ENCODE measurements at regions not wholly inside any gene's neighbourhood (a gene's known extent, or its start where the extent isn't known, plus 50 kb on each side); places are given as distances from the start of the nearest gene placed in this dataset.
"Not testable (repeated sequence)": the region's sequence is repeated elsewhere in the genome, so short reads cannot be mapped to it uniquely, and the experiment has no call there.

DNA sequence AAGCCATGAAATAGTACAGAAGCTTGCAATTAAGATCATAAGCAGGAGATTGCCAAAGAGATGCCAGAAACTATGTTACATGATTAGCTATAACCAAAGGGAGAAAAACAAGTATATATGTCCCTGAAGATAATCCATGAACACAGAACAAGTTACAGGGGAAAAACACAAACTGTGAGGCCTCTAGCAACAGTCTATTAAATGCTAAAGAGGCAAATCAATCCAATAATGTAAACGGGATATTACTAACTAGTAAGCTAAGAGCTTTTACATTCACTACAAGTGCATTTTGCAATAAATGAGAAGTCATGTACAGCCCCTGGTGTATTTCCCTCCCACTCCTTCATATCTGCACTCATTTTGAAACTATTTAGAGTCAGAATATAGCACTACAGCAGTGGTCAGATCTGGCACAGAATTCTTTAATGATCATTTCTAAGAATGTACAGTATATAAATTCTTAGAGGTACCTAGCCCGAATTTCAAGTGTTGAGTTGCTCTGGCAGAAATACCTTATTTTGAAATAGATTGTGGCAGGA lies 449.8 kb upstream of the SMIM31 start:
- intact Hi-C loops (cut with DNase I) = no loop called here
- ATAC-seq (no peak), DNase-seq (ENCODE audit: missing footprints) (no peak)

DNA sequence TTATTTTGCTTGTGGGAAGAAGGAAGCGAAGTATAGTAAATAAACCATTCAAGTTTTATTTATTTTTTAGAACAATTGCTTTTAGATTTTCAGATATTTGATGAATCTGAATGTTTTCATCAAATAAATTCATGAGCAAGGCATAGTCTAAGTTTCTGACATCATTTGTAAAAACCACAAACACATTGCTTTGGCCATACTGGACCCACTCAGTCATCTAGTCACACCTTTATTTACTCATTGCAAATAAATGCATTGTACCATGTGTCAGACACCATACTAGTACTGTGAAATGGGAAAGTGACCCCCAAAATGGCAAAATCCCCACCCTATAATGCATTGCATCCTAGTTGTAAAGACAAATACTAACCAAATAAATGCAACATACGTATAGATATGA lies 449.1 kb upstream of the SMIM31 start:
- intact Hi-C loops (cut with DNase I) = no loop called here
- DNase-seq (ENCODE audit: missing footprints) = no peak
- ATAC-seq = no peak

DNA sequence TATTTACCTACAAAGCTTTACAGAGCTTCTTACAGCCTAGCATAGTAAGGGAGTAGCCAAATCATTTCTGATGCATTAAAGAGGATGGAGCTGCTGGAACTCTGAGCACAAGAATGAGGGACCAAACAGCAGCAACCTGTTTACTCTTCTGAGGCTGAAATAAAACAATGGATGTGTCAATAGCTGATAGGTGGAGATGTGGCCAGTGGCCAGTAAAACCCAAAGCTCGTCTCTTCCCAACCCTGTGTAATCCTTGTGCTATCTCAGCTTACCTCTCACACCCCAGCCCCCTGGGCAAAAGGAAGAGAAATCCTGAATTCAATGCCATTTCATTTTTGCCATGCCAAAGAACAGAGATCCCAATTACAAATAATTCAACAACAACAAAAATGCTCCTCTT lies 446.7 kb upstream of the SMIM31 start:
- intact Hi-C loops (cut with DNase I) = no loop called here
- ATAC-seq = no peak
- DNase-seq (ENCODE audit: missing footprints) = no peak

DNA sequence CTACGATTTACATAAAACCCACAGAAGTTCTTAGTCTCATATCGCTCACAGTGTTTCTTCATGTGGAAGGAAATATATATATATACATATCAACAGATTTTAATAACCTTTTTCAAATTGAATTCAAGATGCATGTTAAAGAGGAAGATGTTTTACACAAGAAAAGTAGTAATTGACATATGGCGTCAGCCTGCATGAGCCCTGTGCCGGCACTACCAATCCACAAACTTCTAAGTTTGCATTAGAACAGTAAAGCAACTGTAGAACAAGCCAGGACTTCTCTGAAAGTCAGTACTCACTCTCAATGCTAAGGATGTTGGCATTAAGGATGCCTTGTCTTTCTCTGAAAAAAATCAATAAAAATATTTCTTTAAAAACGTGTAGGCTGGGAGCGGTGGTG lies 441.3 kb upstream of the SMIM31 start:
- intact Hi-C loops (cut with DNase I) = no loop called here
- no peak for ATAC-seq
- no peak for DNase-seq (ENCODE audit: missing footprints)

DNA sequence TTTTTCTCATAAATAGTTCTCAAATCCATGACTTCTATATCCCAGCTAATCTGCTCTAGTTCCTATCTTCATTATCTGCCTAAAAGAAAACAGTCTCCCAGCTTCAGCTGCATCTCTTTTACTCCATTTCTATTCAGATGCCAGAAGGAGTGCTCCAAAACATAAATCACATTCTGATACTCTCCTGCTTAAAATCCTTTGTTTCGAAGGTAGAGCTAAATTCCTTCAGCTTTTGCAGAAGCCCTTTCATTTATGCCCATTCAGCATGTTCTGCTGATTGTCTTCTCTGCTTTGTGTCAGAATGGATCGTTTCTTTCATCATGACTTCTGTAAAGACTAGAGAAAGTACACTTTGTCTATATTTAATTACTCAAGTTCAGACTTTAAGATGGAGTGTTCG lies 440.1 kb upstream of the SMIM31 start:
- DNase-seq (ENCODE audit: missing footprints) = no peak
- intact Hi-C loops (cut with DNase I) = no loop called here
- no peak for ATAC-seq

DNA sequence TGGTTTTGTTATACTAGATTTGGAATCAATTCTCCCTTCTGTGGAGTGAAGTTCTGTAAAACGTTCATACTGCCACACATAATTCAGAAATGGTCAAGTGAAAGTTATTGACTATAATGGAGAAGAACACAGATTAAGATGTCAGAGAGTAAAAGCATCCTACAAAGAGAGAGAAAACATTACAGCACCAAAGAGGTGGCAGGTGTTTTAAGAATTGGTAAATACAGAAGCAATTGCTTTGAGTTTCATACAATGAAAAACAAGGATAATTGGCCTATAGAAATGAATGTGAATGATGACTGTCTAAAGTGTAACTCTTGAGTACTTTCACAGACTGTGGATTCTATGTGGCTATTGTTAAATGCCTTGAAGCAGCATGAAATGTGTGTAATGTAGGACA lies 435.6 kb upstream of the SMIM31 start:
- intact Hi-C loops (cut with DNase I) = no loop called here
- DNase-seq (ENCODE audit: missing footprints) = no peak
- ATAC-seq = no peak

DNA sequence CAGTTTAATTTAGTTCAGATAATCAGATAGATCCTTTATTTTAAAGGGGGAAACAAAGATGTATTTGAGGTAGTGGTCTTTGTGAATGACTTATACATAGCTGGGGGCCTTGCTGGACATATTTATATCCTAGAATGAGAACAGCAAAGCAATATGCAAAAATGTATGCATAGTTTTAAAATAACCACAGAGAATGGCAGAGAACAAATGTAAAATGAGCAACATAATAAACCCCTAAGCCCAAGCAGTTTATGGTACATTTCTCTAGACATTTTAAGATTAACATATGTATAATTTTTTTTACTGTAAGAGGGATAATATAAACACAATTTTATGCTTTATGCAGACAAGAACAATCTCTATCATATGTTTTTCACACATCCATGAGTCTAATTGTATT lies 434.2 kb upstream of the SMIM31 start:
- no peak for DNase-seq (ENCODE audit: missing footprints)
- intact Hi-C loops (cut with DNase I) = no loop called here
- no peak for ATAC-seq

DNA sequence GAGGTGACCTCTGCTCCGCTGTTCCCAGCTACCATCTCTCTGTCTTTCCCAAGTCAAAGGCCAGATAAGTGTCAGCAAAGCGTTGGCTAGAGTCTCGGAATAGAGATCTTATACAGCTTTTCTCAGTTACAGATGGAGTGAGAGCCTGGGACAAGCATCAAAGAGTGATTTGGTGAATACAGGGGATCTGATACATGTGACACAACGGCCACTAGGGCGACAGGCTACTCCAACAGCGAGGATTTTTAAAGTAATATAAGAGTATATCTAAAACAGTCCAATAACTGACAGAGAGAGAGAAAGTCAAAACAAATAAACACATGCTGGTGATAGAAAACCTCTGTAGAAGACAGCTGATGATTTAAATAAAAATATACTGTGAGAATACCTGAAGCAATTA lies 433.1 kb upstream of the SMIM31 start:
- no peak for ATAC-seq
- intact Hi-C loops (cut with DNase I) = no loop called here
- DNase-seq (ENCODE audit: missing footprints) = no peak

DNA sequence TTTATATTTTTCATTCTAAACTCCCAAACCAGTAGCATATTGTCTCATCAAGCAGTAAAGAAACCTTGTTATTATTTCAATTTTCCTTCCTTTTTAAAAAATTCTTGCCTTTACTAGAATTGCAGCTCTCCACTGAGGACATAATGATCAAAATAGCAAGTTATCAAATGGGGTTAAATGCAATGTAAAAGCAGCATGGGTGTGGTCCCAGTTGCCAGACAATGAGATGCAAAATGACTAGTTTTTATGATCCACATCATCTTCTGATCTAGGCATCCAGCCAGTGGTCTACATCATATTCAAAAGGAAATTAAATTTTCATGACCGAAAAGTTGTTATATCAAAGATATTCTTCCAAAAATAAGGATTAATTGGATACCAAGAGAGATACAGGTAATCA lies 427.9 kb upstream of the SMIM31 start:
- intact Hi-C loops (cut with DNase I) = no loop called here
- no peak for DNase-seq (ENCODE audit: missing footprints)
- no peak for ATAC-seq

DNA sequence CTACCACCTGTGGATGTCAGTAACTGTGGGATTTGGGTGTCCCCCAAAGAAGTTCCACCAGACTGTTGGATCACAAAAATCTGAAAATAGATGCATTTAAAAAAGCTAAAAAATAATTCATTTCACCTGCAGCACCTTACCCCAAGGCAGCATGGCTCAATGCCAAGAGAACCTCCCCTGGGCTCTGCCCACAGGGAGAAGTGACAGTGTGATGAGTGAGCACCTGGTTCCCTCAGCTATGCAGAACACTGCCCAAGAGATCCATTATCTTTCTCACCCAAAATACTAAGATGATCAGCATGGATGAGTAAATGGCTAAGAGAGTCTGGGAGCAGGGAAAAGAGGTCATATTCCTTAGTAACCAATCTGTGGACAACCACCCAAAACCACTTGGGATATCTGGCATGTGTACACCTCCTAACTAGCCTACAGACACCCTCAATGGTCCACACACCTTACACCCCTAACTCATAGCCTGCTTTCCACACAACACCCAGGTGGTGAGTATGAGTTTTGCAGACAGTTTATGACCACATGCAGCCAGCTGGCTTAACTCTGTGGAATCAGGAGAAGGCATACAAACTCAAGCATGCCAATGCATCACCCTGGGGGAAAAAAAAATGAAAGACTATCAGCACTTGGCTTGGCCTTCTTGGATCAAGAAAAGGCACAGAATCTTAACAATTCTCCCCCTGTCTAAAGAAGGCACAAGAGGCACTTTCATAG lies 416.5 kb upstream of the SMIM31 start:
- ATAC-seq (no peak), DNase-seq (ENCODE audit: missing footprints) (no peak)

DNA sequence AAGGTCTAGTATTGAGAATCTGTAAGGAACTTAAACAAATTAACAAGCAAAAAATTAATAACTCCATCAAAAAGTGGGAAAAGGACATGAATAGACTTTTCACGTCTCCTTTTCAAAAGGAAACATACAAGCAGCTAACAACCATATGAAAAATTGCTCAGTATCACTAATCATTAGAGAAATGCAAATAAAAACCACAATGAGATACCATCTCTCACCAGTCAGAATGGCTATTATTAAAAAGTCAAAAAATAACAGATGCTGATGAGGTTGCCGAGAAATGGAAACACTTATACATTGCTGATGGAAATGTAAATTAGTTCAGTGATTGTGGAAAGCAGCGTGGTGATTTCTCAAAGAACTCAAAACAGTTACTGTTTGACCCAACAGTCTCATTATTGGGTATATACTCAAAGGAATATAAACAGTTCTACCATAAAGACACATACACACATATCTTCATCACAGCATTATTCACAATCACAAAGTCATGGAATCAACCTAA lies 410.4 kb upstream of the SMIM31 start:
- intact Hi-C loops (cut with DNase I) = no loop called here
- no peak for DNase-seq (ENCODE audit: missing footprints)
- ATAC-seq = no peak

More for the DNA sequence above, 416.5 kb upstream of the SMIM31 start:
- intact Hi-C loops (cut with DNase I) = no loop called here

DNA sequence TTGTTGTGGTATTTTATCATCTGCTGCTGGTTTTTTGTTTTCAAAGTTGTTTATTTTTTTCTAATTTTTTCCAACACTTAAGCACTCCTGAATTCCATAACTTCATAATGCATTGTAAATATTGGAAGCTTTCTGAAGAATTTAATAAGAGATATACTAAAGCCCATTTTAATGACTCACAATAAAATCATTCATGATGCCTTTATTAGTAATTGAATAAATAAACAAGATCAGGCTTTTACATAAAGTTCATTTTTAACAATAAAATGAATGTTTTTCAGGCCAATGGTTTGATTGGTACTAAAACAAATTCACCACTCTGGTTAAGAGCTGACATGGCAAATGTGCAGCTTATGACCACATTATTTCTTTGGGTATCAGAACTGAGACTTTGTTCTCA lies 408.2 kb upstream of the SMIM31 start:
- DNase-seq (ENCODE audit: missing footprints) (no peak), ATAC-seq (no peak)
- intact Hi-C loops (cut with DNase I) = no loop called here

DNA sequence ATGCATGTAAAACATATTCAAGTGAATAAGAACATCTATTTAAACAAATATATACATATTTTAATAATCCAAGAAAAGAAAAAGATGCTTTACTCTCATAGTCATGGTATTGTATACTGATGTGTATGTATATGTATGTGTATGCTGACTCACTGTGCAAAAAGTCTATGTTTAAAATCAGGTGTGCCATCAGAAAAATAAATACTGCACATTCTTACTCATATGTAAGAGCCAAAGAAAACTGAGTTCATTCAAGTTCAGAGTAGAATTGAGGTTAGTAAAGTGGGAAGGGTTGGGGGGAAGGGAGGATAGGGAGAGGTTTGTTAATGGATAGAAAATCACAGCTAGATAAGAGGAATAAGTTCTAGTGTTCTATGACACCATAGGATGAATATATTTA lies 403.9 kb upstream of the SMIM31 start:
- intact Hi-C loops (cut with DNase I) = no loop called here
- DNase-seq (ENCODE audit: missing footprints) (no peak), ATAC-seq (no peak)

DNA sequence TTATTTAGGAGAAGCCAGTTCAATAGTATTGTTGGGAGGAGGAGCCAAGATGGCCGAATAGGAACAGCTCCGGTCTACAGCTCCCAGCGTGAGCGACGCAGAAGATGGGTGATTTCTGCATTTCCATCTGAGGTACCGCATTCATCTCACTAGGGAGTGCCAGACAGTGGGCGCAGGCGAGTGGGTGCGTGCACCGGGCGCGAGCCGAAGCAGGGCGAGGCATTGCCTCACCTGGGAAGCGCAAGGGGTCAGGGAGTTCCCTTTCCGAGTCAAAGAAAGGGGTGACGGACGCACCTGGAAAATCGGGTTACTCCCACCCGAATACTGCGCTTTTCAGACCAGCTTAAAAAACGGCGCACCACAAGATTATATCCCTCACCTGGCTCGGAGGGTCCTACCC lies 403.2 kb upstream of the SMIM31 start:
- ATAC-seq; intact Hi-C loops (cut with DNase I); DNase-seq (ENCODE audit: missing footprints): not testable (repeated sequence)

DNA sequence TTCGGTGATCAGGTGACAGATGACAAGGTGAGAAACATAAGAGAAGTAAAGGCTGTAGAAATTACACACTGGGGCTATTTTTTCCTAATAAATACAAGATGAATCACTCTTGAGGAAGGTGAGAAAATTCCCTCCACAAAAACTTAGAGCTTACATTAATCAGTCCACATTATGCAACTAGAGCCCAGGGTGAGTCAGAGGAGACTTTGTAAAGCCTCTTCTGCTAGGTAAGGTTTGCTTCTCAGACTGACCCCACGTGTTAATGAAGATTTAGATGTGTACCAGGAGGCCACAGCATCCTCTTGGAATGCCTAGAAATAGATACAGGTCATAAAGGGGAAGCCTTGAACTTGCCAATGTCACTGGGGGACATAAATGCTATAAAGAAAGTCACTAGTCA lies 396.0 kb upstream of the SMIM31 start:
- intact Hi-C loops (cut with DNase I) = no loop called here
- ATAC-seq (no peak), DNase-seq (ENCODE audit: missing footprints) (no peak)

DNA sequence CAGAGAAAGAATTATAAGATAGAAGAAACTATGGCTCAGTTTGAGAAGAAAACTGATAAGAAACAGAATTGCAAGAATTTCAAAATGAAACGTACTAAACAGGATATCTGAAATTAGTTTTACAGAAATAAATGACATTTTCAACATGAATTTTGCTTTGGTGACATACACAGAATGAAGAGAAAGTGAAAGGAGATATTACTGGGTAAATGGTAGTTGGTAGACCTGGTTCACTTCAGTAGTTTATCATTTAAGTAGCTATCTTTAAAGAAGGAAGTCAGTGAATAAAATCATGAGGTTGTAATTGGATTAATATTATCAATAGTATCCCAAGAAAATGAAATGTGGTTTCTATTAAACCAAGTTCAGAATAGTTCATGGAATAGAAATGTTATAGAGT lies 395.5 kb upstream of the SMIM31 start:
- intact Hi-C loops (cut with DNase I) = no loop called here
- ATAC-seq = no peak
- no peak for DNase-seq (ENCODE audit: missing footprints)

DNA sequence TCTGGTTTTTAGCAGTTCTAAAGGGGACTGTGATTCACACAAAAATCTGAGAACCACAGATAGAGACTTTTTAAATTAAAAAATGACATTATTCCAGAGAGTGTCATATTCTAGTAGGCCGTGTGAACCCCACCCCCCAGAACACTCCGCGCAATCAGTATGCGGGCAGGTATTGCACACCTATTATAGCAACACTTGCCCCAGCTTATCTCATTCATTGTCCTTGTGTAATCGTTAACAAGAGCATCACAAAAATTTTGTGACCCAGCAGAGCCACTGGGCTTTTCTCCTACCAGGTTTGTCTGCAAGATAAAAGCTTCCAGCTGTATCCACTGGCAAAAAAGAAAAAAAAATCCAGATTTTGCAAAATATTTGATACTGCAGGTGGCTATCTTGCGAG lies 394.1 kb upstream of the SMIM31 start:
- no peak for DNase-seq (ENCODE audit: missing footprints)
- ATAC-seq = no peak
- intact Hi-C loops (cut with DNase I) = no loop called here

DNA sequence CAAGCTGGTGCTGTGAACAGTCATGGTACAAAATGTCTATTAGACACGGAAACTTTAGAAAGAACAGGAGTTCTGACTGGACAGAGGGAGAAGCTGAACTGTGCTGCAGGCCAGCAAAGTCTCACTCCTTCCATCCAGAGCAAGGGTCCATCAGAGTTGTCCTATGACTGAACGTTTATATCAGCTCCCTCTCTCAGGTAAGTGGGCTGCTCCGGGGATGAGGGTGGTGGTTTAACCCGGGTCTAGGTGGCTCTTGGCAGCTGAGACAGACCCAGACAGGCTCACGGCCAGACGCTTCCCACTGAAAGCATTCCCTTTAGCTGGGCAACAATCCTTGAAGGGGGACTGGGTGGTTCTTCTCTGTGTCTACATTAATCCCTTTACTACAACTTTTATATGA lies 385.0 kb upstream of the SMIM31 start:
- intact Hi-C loops (cut with DNase I) = no loop called here
- ATAC-seq (no peak), DNase-seq (ENCODE audit: missing footprints) (no peak)

DNA sequence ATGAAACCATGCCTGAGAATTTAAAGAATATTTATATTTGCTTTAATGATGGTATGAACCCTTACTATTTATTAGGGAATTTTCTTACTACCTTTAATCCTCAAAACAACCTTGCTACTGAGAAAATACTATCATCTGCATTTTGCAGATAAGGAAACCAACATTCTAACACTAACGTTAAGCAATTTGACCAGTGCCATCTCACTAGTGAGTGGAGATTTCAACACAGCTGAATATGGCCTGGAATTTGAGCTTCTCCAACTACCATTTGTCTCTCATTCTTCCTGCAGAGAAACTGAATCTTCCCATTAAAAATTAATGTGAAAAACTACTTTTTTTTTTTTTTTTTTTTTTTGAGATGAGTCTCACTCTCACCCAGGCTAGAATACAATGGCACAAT lies 380.9 kb upstream of the SMIM31 start:
- ATAC-seq (no peak), DNase-seq (ENCODE audit: missing footprints) (no peak)
- intact Hi-C loops (cut with DNase I) = no loop called here

DNA sequence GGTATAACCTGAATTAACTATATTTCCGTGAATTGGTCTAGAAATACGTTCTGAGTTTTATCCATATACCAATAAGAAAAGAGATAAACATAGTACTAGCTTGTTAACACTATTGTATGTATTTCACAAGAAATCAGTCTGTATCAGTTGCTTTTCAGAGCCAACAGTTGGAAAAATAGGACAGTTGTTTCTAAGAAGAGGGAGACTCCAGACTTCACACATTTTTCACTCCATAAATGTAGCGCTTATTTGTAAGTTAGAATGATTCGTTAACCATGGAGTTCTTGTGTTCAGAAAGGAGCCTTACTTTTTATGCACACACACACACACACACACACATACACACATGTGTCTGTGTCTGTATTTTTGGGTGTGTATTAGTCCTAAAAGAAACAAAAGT lies 376.7 kb upstream of the SMIM31 start:
- no peak for ATAC-seq
- no peak for DNase-seq (ENCODE audit: missing footprints)
- intact Hi-C loops (cut with DNase I) = no loop called here

DNA sequence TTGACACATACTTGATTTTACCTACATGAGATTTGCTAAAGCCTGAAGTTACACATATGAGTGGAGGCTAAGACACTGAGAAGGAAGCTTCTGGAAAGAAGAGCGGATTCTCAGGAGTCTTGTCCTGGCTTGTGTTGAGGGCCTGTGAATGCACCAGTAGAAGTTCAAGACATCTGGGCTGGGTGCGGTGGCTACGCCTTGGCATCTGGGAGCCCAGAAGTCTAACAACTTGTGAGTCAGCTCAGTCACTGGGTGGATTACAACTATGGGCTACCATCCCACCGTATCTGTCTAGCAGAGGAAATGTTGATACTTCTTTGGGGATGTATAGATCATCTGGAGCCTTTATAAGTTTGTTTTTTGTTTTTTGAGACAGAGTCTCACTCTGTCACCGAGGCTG lies 375.6 kb upstream of the SMIM31 start:
- intact Hi-C loops (cut with DNase I) = no loop called here
- DNase-seq (ENCODE audit: missing footprints) (no peak), ATAC-seq (no peak)
